ENCODE measurements at regions not wholly inside any gene's neighbourhood (a gene's known extent, or its start where the extent isn't known, plus 50 kb on each side); places are given as distances from the start of the nearest gene placed in this dataset.

GRCh38 chr9:115204904-115205453 lies 87.0 kb upstream of the TNC start:
- Histone ChIP-seq H3K79me2 (ENCODE audit: insufficient read depth, low read length) (no peaks in the 10 kb centered on the region), H3K27me3 (ENCODE audit: control insufficient read depth in 1 of 2, insufficient read depth in 2 of 2, low read length in 2 of 2) (0 out of 5 replicates have a peak, but pooled peaks cover 0 to 3% of the 10 kb centered on the region in 2 experiments), H3K4me2 (ENCODE audit: low read depth, low read length) (no peak overlapping the region), H3K9ac (ENCODE audit: insufficient read depth, low read depth, low read length) (no peak overlapping the region), H3K9me3 (ENCODE audit: low read length) (no peaks in the 10 kb centered on the region), H3K27ac (ENCODE audit: extremely low read length, insufficient read depth, low read length) (no peak overlapping the region), H3K36me3 (replicated peaks in 1 of 2; ENCODE audit: control insufficient read depth in 1 of 2, insufficient read depth in 2 of 2, low read length in 2 of 2) (no peaks in the 10 kb centered on the region), H3K4me1 (ENCODE audit: insufficient read depth, low read length) (no peaks in the 10 kb centered on the region), H3K4me3 (replicated peaks in 1 of 3; ENCODE audit: insufficient read depth in 1 of 3, low read depth in 2 of 3, low read length in 3 of 3) (no peak overlapping the region), H4K20me1 (ENCODE audit: insufficient read depth, low read length) (no peaks in the 10 kb centered on the region), H2AFZ (ENCODE audit: low read length) (no peak overlapping the region)
- in situ Hi-C loops (cut with HindIII; ENCODE audit: extremely low pct_ligation_motif_present, low pct_unique_long_range_greater_than_20kb): no loop called here
- intact Hi-C loops (cut with micrococcal nuclease; ENCODE audit: unreplicated experiment): no loop called here
- POLR2A ChIA-PET: no interaction called here
- FAIRE-seq: no peak
- CTCF ChIA-PET (ENCODE audit: low intra/inter-chr PET ratio, low total read pairs): no interaction called here
- no peak for ATAC-seq
- TF ChIP-seq ZNF878 (CRISPR knock-in tag; IDR thresholded peaks at IDR 0.05): no peak
- TF ChIP-seq GFI1 (CRISPR knock-in tag; IDR thresholded peaks at IDR 0.05; ENCODE audit: borderline replicate concordance): no peak
- TF ChIP-seq ZNF691 (CRISPR knock-in tag; IDR thresholded peaks at IDR 0.05; ENCODE audit: borderline replicate concordance, low read depth): no peak
- TF ChIP-seq ZNF256 (CRISPR knock-in tag; conservative IDR thresholded peaks at IDR 0.05): no peak
- no TSS peak for BruUV-seq (replicated peaks)
- 0% methylated on average over 1 of the region's 1 CpG for WGBS (ENCODE audit: low lambda C conversion rate)
- no peak for DNase-seq (ENCODE audit: low spot score)

- no peak overlapping the region for H3K27ac ChIP-seq (ENCODE audit: extremely low read length, insufficient read depth, low read length)
- no peaks in the 10 kb centered on the region for H3K36me3 ChIP-seq (replicated peaks in 1 of 2; ENCODE audit: control insufficient read depth in 1 of 2, insufficient read depth in 2 of 2, low read length in 2 of 2)
- no peak for TF ChIP-seq REST (IDR thresholded peaks at IDR 0.05; ENCODE audit: borderline replicate concordance in 1 of 2, low read depth in 1 of 2, low read length in 2 of 2)
- TF ChIP-seq RBAK (CRISPR knock-in tag; IDR thresholded peaks at IDR 0.05): no peak
- TF ChIP-seq ZNF367 (CRISPR knock-in tag; IDR thresholded peaks at IDR 0.05; ENCODE audit: borderline replicate concordance): no peak
- no peak for TF ChIP-seq ATF1 (CRISPR knock-in tag; IDR thresholded peaks at IDR 0.05)
- ChIA-PET POLR2A (no interaction called here), CTCF (ENCODE audit: low intra/inter-chr PET ratio, low total read pairs) (no interaction called here)
- H4K20me1 ChIP-seq (ENCODE audit: insufficient read depth, low read length): no peaks in the 10 kb centered on the region
- no TSS peak for BruUV-seq (replicated peaks)
- H3K4me2 ChIP-seq (ENCODE audit: low read depth, low read length): no peak overlapping the region
- H3K9ac ChIP-seq (ENCODE audit: insufficient read depth, low read depth, low read length): no peak overlapping the region
- ATAC-seq (no peak), FAIRE-seq (no peak), DNase-seq (ENCODE audit: low spot score) (no peak)
- in situ Hi-C loops (cut with HindIII; ENCODE audit: extremely low pct_ligation_motif_present, low pct_unique_long_range_greater_than_20kb) (no loop called here), intact Hi-C loops (cut with micrococcal nuclease; ENCODE audit: unreplicated experiment) (no loop called here)
- 0 out of 5 replicates have a peak, but pooled peaks cover 0 to 3% of the 10 kb centered on the region in 2 experiments for H3K27me3 ChIP-seq (ENCODE audit: control insufficient read depth in 1 of 2, insufficient read depth in 2 of 2, low read length in 2 of 2)
- 0% methylated on average over 3 of the region's 3 CpGs for WGBS (ENCODE audit: low lambda C conversion rate)
- H2AFZ ChIP-seq (ENCODE audit: low read length): no peak overlapping the region
- H3K4me3 ChIP-seq (replicated peaks in 1 of 3; ENCODE audit: insufficient read depth in 1 of 3, low read depth in 2 of 3, low read length in 3 of 3): no peak overlapping the region
- H3K4me1 ChIP-seq (ENCODE audit: insufficient read depth, low read length): no peaks in the 10 kb centered on the region
- H3K9me3 ChIP-seq (ENCODE audit: low read length): no peaks in the 10 kb centered on the region
- no peaks in the 10 kb centered on the region for H3K79me2 ChIP-seq (ENCODE audit: insufficient read depth, low read length)
Observed at GRCh38 chr9:115207003-115207836, 89.3 kb upstream of the TNC start.
